COR-L47 (cell line): ENCODE measurements at regions not wholly inside any gene's neighbourhood (a gene's known extent, or its start where the extent isn't known, plus 50 kb on each side); places are given as distances from the start of the nearest gene placed in this dataset.
"Not testable (repeated sequence)": the region's sequence is repeated elsewhere in the genome, so short reads cannot be mapped to it uniquely, and the experiment has no call there.

Experiments used
- DNase-seq: peaks from one replicate; lab custom pipeline; 2025; lab: John Stamatoyannopoulos, UW

- DNase-seq = not testable (repeated sequence)
Measured at GRCh38 chr16:21535201-21535600, 64.2 kb upstream of the METTL9 start.

- not testable (repeated sequence) for DNase-seq
Measured at GRCh38 chr16:21536740-21537139, 62.6 kb upstream of the METTL9 start.

- DNase-seq = not testable (repeated sequence)
Measured at GRCh38 chr16:21537598-21537997, 61.8 kb upstream of the METTL9 start.

GRCh38 chr16:21539107-21539618, 60.2 kb upstream of the METTL9 start:
- DNase-seq = not testable (repeated sequence)

- DNase-seq = not testable (repeated sequence)
Measured at GRCh38 chr16:21540770-21541433, 58.5 kb upstream of the METTL9 start.

- DNase-seq = not testable (repeated sequence)
Measured at GRCh38 chr16:21541611-21542051, 57.7 kb upstream of the METTL9 start.

- DNase-seq = not testable (repeated sequence)
Measured at GRCh38 chr16:21542075-21542474, 57.3 kb upstream of the METTL9 start.

- not testable (repeated sequence) for DNase-seq
Measured at GRCh38 chr16:21542491-21543124, 56.8 kb upstream of the METTL9 start.

- not testable (repeated sequence) for DNase-seq
Measured at GRCh38 chr16:21543151-21543836, 56.1 kb upstream of the METTL9 start.

- not testable (repeated sequence) for DNase-seq
Measured at GRCh38 chr16:21545664-21546326, 53.6 kb upstream of the METTL9 start.

GRCh38 chr16:21549396-21549795, 50.0 kb upstream of the METTL9 start:
- not testable (repeated sequence) for DNase-seq
